ENCODE measurements at regions not wholly inside any gene's neighbourhood (a gene's known extent, or its start where the extent isn't known, plus 50 kb on each side); places are given as distances from the start of the nearest gene placed in this dataset.

DNA sequence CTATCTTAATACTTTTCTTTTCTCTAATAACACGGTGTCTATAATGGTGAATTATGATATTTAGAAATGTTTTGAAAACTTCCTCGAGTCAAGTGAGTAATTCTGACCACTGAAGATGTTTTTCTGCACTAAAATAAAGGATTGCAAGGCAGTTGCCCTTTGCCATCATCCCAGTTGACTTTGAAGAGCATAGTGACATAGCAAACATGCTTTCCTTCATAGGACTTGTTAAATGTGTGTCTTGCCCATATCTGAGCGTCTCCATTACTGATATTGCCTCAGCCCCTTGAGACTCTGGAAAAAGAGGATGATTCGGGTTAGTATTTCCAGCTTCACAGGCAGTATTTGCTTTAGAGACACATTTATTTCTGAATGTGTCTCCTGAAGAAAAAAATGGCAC lies 125.2 kb upstream of the MCHR2 start:
- DNase-seq (no peak), ATAC-seq (no peak)
- Histone ChIP-seq H3K9me3 (no peaks in the 10 kb centered on the region), H3K27ac (no peak overlapping the region), H3K4me1 (no peaks in the 10 kb centered on the region), H3K4me3 (no peak overlapping the region), H3K27me3 (no peaks in the 10 kb centered on the region), H3K36me3 (no peaks in the 10 kb centered on the region)
- in situ Hi-C loops (cut with MboI; ENCODE audit: low sequenced_read_pairs in 4 of 4) = loop anchor here (5.0 to 25.0 kb wide), 4 partner anchors 356 to 546 kb away; no protein-coding TSS in a partner anchor
- intact Hi-C loops (cut with DNase I; ENCODE audit: low total_unique reads) = no loop called here
- TF ChIP-seq CTCF (IDR thresholded peaks at IDR 0.05 in 4 of 5, conservative IDR thresholded peaks at IDR 0.05 in 1 of 5) = no peak
- no peak for TF ChIP-seq POLR2A (IDR thresholded peaks at IDR 0.05)

- Histone ChIP-seq H3K36me3 (no peaks in the 10 kb centered on the region), H3K27me3 (no peaks in the 10 kb centered on the region), H3K9me3 (no peaks in the 10 kb centered on the region), H3K27ac (no peak overlapping the region), H3K4me1 (no peaks in the 10 kb centered on the region), H3K4me3 (no peak overlapping the region)
- intact Hi-C loops (cut with DNase I; ENCODE audit: low total_unique reads) (no loop called here), in situ Hi-C loops (cut with MboI; ENCODE audit: low sequenced_read_pairs in 4 of 4) (loop anchor here (5.0 to 25.0 kb wide), 4 partner anchors 356 to 546 kb away; no protein-coding TSS in a partner anchor)
- TF ChIP-seq CTCF (IDR thresholded peaks at IDR 0.05 in 4 of 5, conservative IDR thresholded peaks at IDR 0.05 in 1 of 5) (no peak), POLR2A (IDR thresholded peaks at IDR 0.05) (no peak)
- ATAC-seq = no peak
- no peak for DNase-seq
Observed at GRCh38 chr6:100118301-100118700, 124.3 kb upstream of the MCHR2 start.

DNA sequence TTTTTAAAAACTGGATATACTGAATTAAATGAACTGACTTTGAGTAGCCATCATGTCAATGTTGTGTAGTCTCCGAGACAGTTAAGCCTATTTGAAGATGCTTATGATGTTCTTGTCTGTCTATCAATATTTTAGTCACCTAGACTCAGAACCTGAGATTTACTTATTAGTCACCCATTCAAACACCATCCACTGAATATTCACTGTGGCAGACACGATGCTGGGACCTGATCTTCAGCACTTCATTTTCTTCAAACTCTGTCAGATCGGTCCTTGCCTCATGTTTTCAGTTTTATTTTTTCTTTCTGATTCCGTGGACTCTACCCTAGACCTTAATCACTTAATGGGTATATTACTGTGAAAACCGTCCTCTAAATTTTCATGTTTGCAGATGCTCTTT lies 123.7 kb upstream of the MCHR2 start:
- in situ Hi-C loops (cut with MboI; ENCODE audit: low sequenced_read_pairs in 4 of 4) (loop anchor here (5.0 to 25.0 kb wide), 4 partner anchors 357 to 547 kb away; no protein-coding TSS in a partner anchor), intact Hi-C loops (cut with DNase I; ENCODE audit: low total_unique reads) (loop anchor here (2.0 kb wide), 1 partner anchor 547 kb away; no protein-coding TSS in a partner anchor)
- H3K36me3 ChIP-seq = no peaks in the 10 kb centered on the region

GRCh38 chr6:100116411-100117194 lies 122.6 kb upstream of the MCHR2 start:
- DNase-seq (no peak), ATAC-seq (no peak)
- in situ Hi-C loops (cut with MboI; ENCODE audit: low sequenced_read_pairs in 4 of 4) = loop anchor here (5.0 to 25.0 kb wide), 4 partner anchors 358 to 548 kb away; no protein-coding TSS in a partner anchor
- intact Hi-C loops (cut with DNase I; ENCODE audit: low total_unique reads) = loop anchor here (1.0 to 2.0 kb wide), 2 partner anchors 363 to 548 kb away; no protein-coding TSS in a partner anchor
- no peaks in the 10 kb centered on the region for H3K4me1 ChIP-seq
- no peaks in the 10 kb centered on the region for H3K27me3 ChIP-seq
- H3K36me3 ChIP-seq = no peaks in the 10 kb centered on the region
- no peak overlapping the region for H3K4me3 ChIP-seq
- H3K27ac ChIP-seq = no peak overlapping the region
- no peaks in the 10 kb centered on the region for H3K9me3 ChIP-seq
- TF ChIP-seq CTCF (IDR thresholded peaks at IDR 0.05 in 4 of 5, conservative IDR thresholded peaks at IDR 0.05 in 1 of 5) = peak; percentile 38 to 64 (median 45)
- no peak for TF ChIP-seq POLR2A (IDR thresholded peaks at IDR 0.05)

More for the DNA sequence above, 123.7 kb upstream of the MCHR2 start:
- DNase-seq (no peak), ATAC-seq (no peak)
- Histone ChIP-seq H3K27me3 (no peaks in the 10 kb centered on the region), H3K9me3 (no peaks in the 10 kb centered on the region), H3K27ac (no peak overlapping the region), H3K4me1 (no peaks in the 10 kb centered on the region), H3K4me3 (no peak overlapping the region)
- TF ChIP-seq CTCF (IDR thresholded peaks at IDR 0.05 in 4 of 5, conservative IDR thresholded peaks at IDR 0.05 in 1 of 5) (no peak), POLR2A (IDR thresholded peaks at IDR 0.05) (no peak)
